ENCODE measurements at regions not wholly inside any gene's neighbourhood (a gene's known extent, or its start where the extent isn't known, plus 50 kb on each side); places are given as distances from the start of the nearest gene placed in this dataset.

DNA sequence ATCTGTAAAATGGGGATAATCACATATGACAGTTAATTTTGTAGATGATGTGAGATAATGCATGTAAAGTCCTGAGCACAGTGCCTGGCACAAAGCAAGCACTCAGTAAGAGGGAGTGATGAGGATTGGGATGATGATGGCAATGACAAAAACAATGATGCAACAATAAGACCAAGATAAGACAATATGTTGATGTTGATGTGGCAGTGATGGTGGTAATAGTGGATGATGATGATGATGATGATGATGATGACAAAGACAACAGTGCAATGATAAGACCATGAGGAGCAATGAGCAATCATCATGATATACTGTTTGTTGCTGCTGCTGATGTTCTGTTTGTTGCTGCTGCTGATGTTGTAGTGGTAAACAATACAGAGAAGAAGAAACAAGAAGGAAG lies 344.1 kb downstream of the NPIPA8 start:
- TF ChIP-seq EZH2phosphoT487 (IDR thresholded peaks at IDR 0.05; ENCODE audit: insufficient read depth, low read depth) (no peak), EZH2 (IDR thresholded peaks at IDR 0.05; ENCODE audit: insufficient read depth, poor library complexity, severe bottlenecking) (no peak)
